ENCODE measurements at regions not wholly inside any gene's neighbourhood (a gene's known extent, or its start where the extent isn't known, plus 50 kb on each side); places are given as distances from the start of the nearest gene placed in this dataset.

DNA sequence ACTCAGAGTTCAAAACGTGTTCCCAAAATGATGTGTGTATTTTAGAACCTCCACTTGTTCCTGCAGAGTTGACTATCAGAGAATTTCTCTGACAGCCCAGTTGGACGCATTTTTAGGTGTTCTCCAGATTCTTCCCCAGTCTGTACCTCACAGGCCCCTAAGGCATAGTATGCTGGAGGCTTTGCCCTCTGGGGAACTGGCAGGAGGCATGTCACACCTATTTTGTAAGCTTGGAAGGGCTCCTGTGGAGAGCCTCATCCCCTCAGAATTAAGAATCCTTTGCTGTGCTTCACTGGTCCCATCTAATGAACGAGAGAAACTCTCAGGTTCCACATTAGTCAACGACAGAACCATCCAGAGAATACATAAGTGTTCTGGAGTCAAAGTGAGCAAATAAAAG, 144.1 kb upstream of the SLC30A5 start:
- no peak for TF ChIP-seq POLR2A (IDR thresholded peaks at IDR 0.05)
- TF ChIP-seq, protein P1, sequence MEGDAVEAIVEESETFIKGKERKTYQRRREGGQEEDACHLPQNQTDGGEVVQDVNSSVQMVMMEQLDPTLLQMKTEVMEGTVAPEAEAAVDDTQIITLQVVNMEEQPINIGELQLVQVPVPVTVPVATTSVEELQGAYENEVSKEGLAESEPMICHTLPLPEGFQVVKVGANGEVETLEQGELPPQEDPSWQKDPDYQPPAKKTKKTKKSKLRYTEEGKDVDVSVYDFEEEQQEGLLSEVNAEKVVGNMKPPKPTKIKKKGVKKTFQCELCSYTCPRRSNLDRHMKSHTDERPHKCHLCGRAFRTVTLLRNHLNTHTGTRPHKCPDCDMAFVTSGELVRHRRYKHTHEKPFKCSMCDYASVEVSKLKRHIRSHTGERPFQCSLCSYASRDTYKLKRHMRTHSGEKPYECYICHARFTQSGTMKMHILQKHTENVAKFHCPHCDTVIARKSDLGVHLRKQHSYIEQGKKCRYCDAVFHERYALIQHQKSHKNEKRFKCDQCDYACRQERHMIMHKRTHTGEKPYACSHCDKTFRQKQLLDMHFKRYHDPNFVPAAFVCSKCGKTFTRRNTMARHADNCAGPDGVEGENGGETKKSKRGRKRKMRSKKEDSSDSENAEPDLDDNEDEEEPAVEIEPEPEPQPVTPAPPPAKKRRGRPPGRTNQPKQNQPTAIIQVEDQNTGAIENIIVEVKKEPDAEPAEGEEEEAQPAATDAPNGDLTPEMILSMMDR (IDR thresholded peaks at IDR 0.05), result no peak
